GM21381 (cell line): ENCODE measurements at regions not wholly inside any gene's neighbourhood (a gene's known extent, or its start where the extent isn't known, plus 50 kb on each side); places are given as distances from the start of the nearest gene placed in this dataset.
"Not testable (repeated sequence)": the region's sequence is repeated elsewhere in the genome, so short reads cannot be mapped to it uniquely, and the experiment has no call there.

Experiments
- ATAC-seq: cut with Tn5 transposase; IDR thresholded peaks from one replicate; pipeline ENCODE4 v1.9.1; 2021; ENCODE audit warnings: mild to moderate bottlenecking, moderate library complexity; ENCODE audit not compliant: unreplicated experiment

DNA sequence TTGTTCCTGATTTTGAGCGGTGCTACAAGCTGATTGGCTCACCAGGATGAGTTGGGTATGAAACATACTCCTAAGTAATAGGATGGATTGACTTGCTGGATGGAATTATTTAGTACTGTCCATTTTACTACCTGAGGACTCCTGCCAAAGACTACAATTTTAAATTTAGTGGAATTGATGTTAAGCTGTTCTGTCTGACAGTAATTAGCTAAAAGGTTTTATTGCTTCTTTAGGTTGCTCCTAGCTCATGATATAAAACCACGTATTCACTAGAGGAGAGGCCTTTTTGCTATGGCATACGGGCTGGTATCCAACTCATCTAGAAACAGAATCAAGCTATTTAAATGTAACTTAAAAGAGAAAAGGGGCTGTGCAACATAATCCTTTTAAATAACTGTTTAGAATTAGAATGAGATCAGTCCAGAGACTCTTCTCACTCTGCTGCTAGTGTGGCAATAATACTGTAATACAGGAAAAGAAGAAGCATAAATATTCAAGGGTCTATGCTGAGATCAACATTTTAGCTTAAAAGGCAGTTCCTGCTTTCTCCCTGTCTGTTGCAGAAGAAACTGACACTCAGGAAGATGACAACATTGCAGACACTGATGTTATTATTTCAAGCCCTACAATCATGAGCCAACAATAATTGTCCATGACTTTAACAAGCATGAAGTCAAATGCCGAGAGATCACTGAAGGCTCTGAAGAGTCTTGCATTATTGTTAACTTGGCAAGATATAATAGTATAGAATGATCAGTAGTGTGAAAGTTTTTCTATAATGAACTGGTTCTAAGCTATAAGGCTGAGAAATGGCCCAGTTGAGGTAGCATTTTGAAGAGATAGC lies 258.7 kb upstream of the ADGRL4 start:
- no peak for ATAC-seq

- no peak for ATAC-seq
Measured at GRCh38 chr1:79264285-79264684, 257.8 kb upstream of the ADGRL4 start.

DNA sequence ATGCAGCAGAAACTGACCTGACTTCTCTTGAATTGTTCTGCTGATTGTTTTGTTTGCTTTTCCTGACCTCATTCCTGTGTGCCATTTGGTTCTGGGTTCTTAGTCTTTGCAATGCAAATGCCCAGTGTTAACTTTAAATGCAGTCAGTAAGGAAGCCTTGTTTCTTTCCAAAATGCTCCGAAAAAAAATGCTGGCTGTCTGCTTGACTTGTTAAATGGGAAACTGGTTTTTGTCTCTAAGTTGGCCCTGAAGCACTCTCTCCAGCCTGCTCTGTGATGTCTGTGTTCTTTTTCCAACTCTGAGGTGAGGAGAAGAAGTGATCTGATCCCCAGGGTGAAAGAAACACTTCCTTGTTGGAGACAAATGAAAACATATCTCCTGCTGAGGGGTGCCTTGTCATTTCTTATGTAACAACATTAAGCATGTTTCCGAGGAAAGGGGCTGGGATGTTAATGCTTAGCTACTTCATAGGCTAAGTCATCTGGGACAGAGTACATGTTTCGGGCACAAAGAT lies 256.3 kb upstream of the ADGRL4 start:
- ATAC-seq: no peak

- ATAC-seq: peak; percentile 82
Measured at GRCh38 chr1:79259390-79260336, 253.1 kb upstream of the ADGRL4 start.

DNA sequence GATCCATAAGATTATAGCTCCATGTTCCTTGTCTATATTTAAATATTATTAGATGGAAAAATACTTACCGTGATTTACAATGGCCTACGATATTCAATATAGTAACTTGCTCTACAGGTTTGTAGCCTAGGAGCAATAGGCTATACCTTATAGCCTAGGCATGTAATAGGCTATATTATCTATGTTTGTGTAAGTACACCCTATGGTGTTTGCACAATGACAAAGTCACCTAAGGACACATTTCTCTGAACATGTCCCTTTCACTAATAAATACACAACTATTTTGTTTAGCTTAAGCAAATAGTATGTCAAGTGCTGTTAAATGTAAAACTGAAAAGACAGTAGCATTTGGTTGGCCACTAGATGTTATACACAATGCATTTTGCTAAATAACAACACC lies 248.9 kb upstream of the ADGRL4 start:
- no peak for ATAC-seq

DNA sequence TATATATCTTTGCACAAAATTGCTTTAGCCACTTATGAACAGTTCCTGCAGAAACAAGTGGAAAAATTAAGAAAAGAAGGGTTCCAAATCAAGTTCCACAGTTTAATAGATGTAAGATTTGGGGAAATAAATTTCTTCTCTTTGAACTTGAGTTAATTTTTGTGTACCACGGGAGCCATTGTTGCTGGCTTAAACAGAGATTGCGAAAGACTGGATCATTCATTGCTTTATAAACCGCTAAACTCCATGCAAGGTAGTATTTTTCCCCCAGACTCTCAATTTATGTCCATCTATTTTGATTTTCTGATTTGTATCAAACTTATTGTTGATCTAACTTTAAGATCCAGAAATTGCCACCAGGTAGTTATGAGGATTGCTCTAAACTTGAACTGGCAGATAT lies 246.1 kb upstream of the ADGRL4 start:
- ATAC-seq: no peak

DNA sequence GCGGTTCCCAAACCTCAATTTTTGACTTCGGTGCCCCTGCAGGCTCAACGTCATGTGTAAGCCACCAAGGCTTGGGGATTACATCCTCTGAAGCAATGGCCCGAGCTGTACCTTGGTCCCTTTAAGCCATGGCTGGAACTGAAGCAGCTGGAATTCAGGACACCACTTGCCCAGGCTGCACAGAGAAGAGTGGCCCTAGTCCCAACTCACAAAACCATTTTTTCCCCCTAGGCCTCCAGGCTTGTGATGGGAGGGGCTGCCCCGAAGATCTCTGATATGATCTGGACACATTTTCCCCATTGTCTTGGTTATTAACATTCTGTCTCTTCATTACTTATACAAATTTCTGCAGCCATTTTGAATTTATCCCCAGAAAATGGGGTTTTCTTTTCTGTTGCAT lies 233.3 kb upstream of the ADGRL4 start:
- ATAC-seq: no peak

GRCh38 chr1:79235301-79236002 lies 228.9 kb upstream of the ADGRL4 start:
- ATAC-seq: no peak

GRCh38 chr1:79232818-79233217 lies 226.3 kb upstream of the ADGRL4 start:
- ATAC-seq: no peak

- ATAC-seq: not testable (repeated sequence)
Measured at GRCh38 chr1:79230751-79231150, 224.2 kb upstream of the ADGRL4 start.

DNA sequence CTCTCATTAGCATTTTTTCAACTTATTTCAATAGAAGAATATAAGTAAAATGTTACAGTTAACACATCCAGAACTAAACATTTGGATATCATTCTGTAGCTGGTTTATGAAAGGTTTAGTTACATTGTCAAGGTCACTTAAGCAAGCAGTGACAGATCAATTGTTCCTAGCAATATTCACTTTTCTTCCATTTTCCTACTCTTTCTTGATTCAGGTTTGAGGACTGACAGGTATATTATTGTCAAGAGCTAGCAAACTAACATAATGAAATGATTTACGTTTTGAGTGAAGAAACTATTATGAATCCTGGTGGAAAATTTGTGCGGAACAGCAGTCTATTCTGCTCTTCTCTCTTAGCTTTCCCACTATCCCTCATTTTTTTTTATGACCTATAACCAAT lies 220.4 kb upstream of the ADGRL4 start:
- ATAC-seq: no peak

DNA sequence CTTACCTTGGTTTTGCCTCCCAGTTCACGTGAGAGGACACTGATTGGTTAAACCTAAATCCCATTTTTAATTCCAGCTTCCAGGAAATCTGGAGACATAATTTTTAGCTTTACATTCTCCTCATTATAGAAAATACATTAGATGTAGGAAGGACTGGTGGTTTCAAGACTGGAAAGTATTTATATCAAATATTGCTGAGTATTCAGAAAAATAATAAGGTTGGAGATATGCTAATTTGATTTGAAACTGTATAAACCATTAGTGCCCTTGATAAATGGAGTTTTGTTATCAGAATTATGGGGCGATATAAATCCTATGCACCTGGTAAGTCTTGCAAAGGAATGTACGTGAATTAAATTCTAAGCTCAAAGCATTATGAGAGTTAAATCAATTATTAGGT lies 218.0 kb upstream of the ADGRL4 start:
- ATAC-seq: no peak

DNA sequence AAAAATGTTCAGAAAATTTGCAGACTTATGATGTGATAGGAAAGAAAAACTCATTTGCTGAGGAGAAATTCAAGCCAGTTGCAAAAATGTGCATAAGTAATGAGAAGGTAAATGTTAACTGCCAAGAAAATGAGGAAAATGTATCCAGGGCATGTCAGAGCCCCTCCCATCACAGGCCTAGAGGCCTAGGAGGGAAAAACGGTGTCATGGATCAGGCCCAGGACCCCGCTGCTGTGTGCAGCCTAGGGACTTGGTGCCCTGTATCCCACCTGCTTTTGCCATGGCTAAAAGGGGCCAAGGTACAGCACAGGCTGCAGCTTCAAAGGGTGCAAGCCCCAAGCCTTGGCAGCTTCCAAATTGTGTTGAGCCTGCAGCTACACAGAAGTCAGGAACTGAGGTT lies 214.0 kb upstream of the ADGRL4 start:
- no peak for ATAC-seq

GRCh38 chr1:79215311-79215710 lies 208.8 kb upstream of the ADGRL4 start:
- ATAC-seq: no peak

- ATAC-seq: no peak
Measured at GRCh38 chr1:79207786-79208185, 201.3 kb upstream of the ADGRL4 start.

DNA sequence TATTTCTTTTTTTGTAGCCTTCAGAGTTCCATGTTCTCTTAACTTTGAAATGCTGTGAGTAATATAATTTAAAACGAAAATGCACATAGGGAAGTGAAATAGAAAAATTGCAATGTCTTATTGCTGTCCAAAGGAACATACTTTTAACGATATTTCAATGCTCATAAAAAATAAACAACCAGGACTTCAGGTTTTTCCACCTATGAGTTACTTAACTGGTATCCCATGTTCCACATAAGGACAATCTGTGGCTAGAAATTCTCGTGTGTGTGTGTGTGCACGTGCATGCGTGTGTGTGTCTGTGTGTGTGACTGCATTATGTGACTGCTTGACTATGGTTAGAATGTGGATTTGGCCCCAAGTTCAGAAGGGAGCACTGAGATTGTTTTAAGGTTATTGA lies 200.8 kb upstream of the ADGRL4 start:
- no peak for ATAC-seq

DNA sequence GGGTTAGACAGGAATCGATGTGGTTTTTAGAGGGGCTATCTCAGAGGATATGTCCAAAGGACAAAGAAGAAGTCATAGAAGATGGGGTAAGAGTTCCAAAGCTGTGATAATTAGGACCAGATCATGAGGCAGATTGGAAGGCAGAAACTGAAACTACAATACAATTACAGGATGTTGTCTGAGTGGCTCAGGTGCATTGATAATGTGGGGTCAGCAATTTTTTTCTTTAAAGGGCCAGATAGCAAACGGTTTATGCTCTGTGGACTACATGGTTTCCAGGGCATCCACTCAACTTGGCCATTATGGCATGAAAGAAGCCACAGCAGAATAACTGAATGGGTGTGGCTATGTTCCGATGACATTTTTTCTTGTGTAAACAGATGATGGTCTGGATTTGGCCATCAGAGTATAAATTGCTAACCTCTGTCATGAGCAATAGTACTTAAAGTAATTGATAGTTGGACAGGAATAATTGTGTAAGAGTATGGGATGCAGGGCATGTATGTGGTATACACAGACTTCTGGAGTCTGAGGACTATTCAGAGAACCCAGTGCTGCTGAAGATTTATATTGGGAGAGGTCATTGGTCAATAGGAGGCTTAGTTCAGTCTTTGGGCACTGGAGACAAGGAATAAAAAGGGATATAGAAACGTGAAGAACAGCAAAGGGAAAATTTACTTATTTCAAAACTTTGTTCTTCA lies 198.4 kb upstream of the ADGRL4 start:
- no peak for ATAC-seq

- ATAC-seq: no peak
Measured at GRCh38 chr1:79198832-79199231, 192.3 kb upstream of the ADGRL4 start.

DNA sequence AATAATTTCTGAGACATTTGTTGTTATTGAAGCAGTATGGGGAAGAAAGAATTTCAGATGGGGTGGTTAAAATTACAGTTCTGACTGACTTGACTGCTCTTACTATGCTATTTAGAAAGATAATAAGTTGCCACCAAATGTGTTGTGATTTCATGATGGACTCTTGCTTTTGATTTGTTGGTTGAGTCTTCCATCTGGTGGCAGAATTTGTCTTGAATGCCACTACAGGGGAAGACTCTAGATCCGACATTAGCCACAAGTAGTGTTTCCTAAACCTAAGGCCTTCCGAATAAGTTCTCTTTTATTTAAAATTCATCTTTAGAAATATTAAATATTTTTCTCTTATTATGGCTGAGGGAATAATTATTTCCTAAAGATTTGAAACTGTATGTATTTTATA lies 190.9 kb upstream of the ADGRL4 start:
- ATAC-seq: no peak

GRCh38 chr1:79196211-79196610 lies 189.7 kb upstream of the ADGRL4 start:
- no peak for ATAC-seq
